OCI-LY1 (cell line): ENCODE measurements at regions not wholly inside any gene's neighbourhood (a gene's known extent, or its start where the extent isn't known, plus 50 kb on each side); places are given as distances from the start of the nearest gene placed in this dataset.

Experiments used
- CTCF ChIP-seq: fragments of 200-600 bp; sonication (generic), shearing (Covaris generic); IDR thresholded peaks from 2 replicates; pipeline ENCODE4 v1.5.1; 2017; ENCODE audit warnings: mild to moderate bottlenecking, antibody characterized with exemption, low read length, moderate library complexity, mixed read lengths
- EZH2 ChIP-seq: fragments of 200-600 bp; sonication (generic), shearing (Covaris generic); IDR thresholded peaks from 2 replicates; pipeline ENCODE4 v1.8.0; 2017; ENCODE audit warnings: borderline replicate concordance, mixed run types, mild to moderate bottlenecking, antibody characterized with exemption, low read length, moderate library complexity, mixed read lengths

- TF ChIP-seq CTCF (no peak), EZH2 (no peak)
Observed at GRCh38 chr19:31882709-31883108, 462.7 kb upstream of the ZNF507 start.
